SK-N-SH treated with all-trans-retinoic acid at 6 μM for 48 hours (cell line): ENCODE measurements at regions not wholly inside any gene's neighbourhood (a gene's known extent, or its start where the extent isn't known, plus 50 kb on each side); places are given as distances from the start of the nearest gene placed in this dataset.

Experiments used
- ATAC-seq: fragments of 200-7000 bp; cut with Tn5 transposase; 3 replicates; pipeline ENCODE4 v1.9.1; 2020; ENCODE audit warnings: mild to moderate bottlenecking, moderate library complexity
- ARNTL ChIP-seq: fragments of 450-650 bp; formaldehyde crosslinking; IDR thresholded peaks from 2 replicates; pipeline ENCODE4 v1.5.0; 2020; ENCODE audit warnings: low read depth, mild to moderate bottlenecking, moderate library complexity, borderline replicate concordance
- BACH2 ChIP-seq: fragments of 250-450 bp; sonication (Bioruptor Pico); IDR thresholded peaks from 2 replicates; pipeline ENCODE4 v1.9.0; 2021; ENCODE audit warnings: mild to moderate bottlenecking, borderline replicate concordance
- CREB5 ChIP-seq: fragments of 250-450 bp; sonication (Bioruptor Pico); IDR thresholded peaks from 2 replicates; pipeline ENCODE4 v1.5.1; 2020; ENCODE audit warnings: low read depth, mild to moderate bottlenecking, moderate library complexity
- CSDC2 ChIP-seq: fragments of 250-450 bp; sonication (Bioruptor Pico); IDR thresholded peaks from 2 replicates; pipeline ENCODE4 v1.5.0; 2020; ENCODE audit warnings: mild to moderate bottlenecking, moderate library complexity
- CSRNP3 ChIP-seq: fragments of 250-450 bp; sonication (Bioruptor Pico); IDR thresholded peaks from 2 replicates; pipeline ENCODE4 v1.5.1; 2021; ENCODE audit warnings: mild to moderate bottlenecking, moderate library complexity
- GLIS3 ChIP-seq: fragments of 250-450 bp; sonication (Bioruptor Pico); IDR thresholded peaks from 2 replicates; pipeline ENCODE4 v1.5.0; 2020; ENCODE audit warnings: mild to moderate bottlenecking, moderate library complexity
- ISL1 ChIP-seq: fragments of 250-450 bp; sonication (Bioruptor Pico); IDR thresholded peaks from 2 replicates; pipeline ENCODE4 v2.1.2; 2022; ENCODE audit warnings: mild to moderate bottlenecking, moderate library complexity
- PATZ1 ChIP-seq: fragments of 250-450 bp; sonication (Bioruptor Pico); IDR thresholded peaks from 2 replicates; pipeline ENCODE4 v1.8.0; 2020; ENCODE audit warnings: mild to moderate bottlenecking, moderate library complexity, borderline replicate concordance
- POU6F1 ChIP-seq: fragments of 250-450 bp; sonication (Bioruptor Pico); IDR thresholded peaks from 2 replicates; pipeline ENCODE4 v1.8.0; 2021; ENCODE audit warnings: low read depth, mild to moderate bottlenecking, moderate library complexity, borderline replicate concordance
- PPARA ChIP-seq: fragments of 250-450 bp; sonication (Bioruptor Pico); IDR thresholded peaks from 2 replicates; pipeline ENCODE4 v1.5.0; 2020; ENCODE audit warnings: mild to moderate bottlenecking, borderline replicate concordance
- RARB ChIP-seq: fragments of 250-450 bp; sonication (Bioruptor Pico); IDR thresholded peaks from 2 replicates; pipeline ENCODE4 v1.8.0; 2021; ENCODE audit warnings: mild to moderate bottlenecking, moderate library complexity
- SNAI2 ChIP-seq: fragments of 250-450 bp; sonication (Bioruptor Pico); IDR thresholded peaks from 2 replicates; pipeline ENCODE4 v1.5.0; 2020; ENCODE audit warnings: mild to moderate bottlenecking, moderate library complexity
- TCF4 ChIP-seq: fragments of 250-450 bp; sonication (Bioruptor Pico); IDR thresholded peaks from 2 replicates; pipeline ENCODE4 v1.8.0; 2021; ENCODE audit warnings: mild to moderate bottlenecking, moderate library complexity, borderline replicate concordance
- TOX ChIP-seq: fragments of 250-450 bp; sonication (Bioruptor Pico); IDR thresholded peaks from 2 replicates; pipeline ENCODE4 v1.8.0; 2021; ENCODE audit warnings: mild to moderate bottlenecking, moderate library complexity, borderline replicate concordance
- TSHZ2 ChIP-seq: fragments of 250-450 bp; sonication (Bioruptor Pico); IDR thresholded peaks from 2 replicates; pipeline ENCODE4 v1.5.0; 2020; ENCODE audit warnings: mild to moderate bottlenecking, moderate library complexity
- ZC3H10 ChIP-seq: fragments of 250-450 bp; sonication (Bioruptor Pico); IDR thresholded peaks from 2 replicates; pipeline ENCODE4 v1.5.1; 2021; ENCODE audit warnings: mild to moderate bottlenecking, moderate library complexity
- ZFP3 ChIP-seq: fragments of 250-450 bp; sonication (Bioruptor Pico); IDR thresholded peaks from 2 replicates; pipeline ENCODE4 v1.5.0; 2020; ENCODE audit warnings: mild to moderate bottlenecking, moderate library complexity
- ZFP30 ChIP-seq: fragments of 450-650 bp; formaldehyde crosslinking; IDR thresholded peaks from 2 replicates; pipeline ENCODE4 v1.5.0; 2022; ENCODE audit warnings: mild to moderate bottlenecking, moderate library complexity
- ZNF565 ChIP-seq: fragments of 450-650 bp; formaldehyde crosslinking; conservative IDR thresholded peaks from 2 replicates; pipeline ENCODE4 v1.5.0; 2020; ENCODE audit warnings: low read depth, mild to moderate bottlenecking, moderate library complexity
- ZNF70 ChIP-seq: fragments of 450-650 bp; formaldehyde crosslinking; IDR thresholded peaks from 2 replicates; pipeline ENCODE4 v1.5.0; 2020; ENCODE audit warnings: mild to moderate bottlenecking, moderate library complexity
- ZNF8 ChIP-seq: fragments of 450-650 bp; formaldehyde crosslinking; IDR thresholded peaks from 2 replicates; pipeline ENCODE4 v1.5.0; 2020; ENCODE audit warnings: mild to moderate bottlenecking, moderate library complexity

- TF ChIP-seq BACH2 (CRISPR knock-in tag) (no peak), CSDC2 (no peak), ZNF565 (CRISPR knock-in tag) (no peak), ZC3H10 (CRISPR knock-in tag) (no peak), CSRNP3 (CRISPR knock-in tag) (no peak)
- ATAC-seq, result no peak
Observed at GRCh38 chr7:156029460-156030007, 217.3 kb upstream of the SHH start.

GRCh38 chr7:156028521-156028920, 216.3 kb upstream of the SHH start:
- no peak for ATAC-seq
- no peak for TF ChIP-seq GLIS3 (CRISPR knock-in tag)
- no peak for TF ChIP-seq BACH2 (CRISPR knock-in tag)
- no peak for TF ChIP-seq ARNTL (CRISPR knock-in tag)
- TF ChIP-seq ISL1, result no peak

GRCh38 chr7:156027821-156028220, 215.6 kb upstream of the SHH start:
- ATAC-seq, result no peak
- no peak for TF ChIP-seq CREB5 (CRISPR knock-in tag)

GRCh38 chr7:156026603-156027002, 214.3 kb upstream of the SHH start:
- ATAC-seq, result no peak

GRCh38 chr7:156026076-156026600, 213.9 kb upstream of the SHH start:
- TF ChIP-seq CSDC2, result no peak
- TF ChIP-seq ZFP30 (CRISPR knock-in tag), result no peak
- no peak for TF ChIP-seq ZFP3 (CRISPR knock-in tag)
- no peak for TF ChIP-seq ZNF565 (CRISPR knock-in tag)
- no peak for TF ChIP-seq TOX (CRISPR knock-in tag)
- no peak for TF ChIP-seq CSRNP3 (CRISPR knock-in tag)
- no peak for TF ChIP-seq TSHZ2
- TF ChIP-seq ZNF8, result no peak
- no peak for TF ChIP-seq ARNTL (CRISPR knock-in tag)
- TF ChIP-seq SNAI2, result no peak
- no peak for TF ChIP-seq RARB (CRISPR knock-in tag)
- TF ChIP-seq POU6F1 (CRISPR knock-in tag), result no peak
- no peak for TF ChIP-seq PATZ1 (CRISPR knock-in tag)
- TF ChIP-seq PPARA, result no peak
- no peak for TF ChIP-seq ZNF70
- no peak for TF ChIP-seq TCF4 (CRISPR knock-in tag)
- no peak for ATAC-seq

More at GRCh38 chr7:156026603-156027002, 214.3 kb upstream of the SHH start:
- TF ChIP-seq PPARA (no peak), ISL1 (no peak), ZFP30 (CRISPR knock-in tag) (no peak)
- TF ChIP-seq, all 23 proteins: peak for 0
